Astrocyte (in vitro differentiated cells and primary cell): ENCODE measurements at regions not wholly inside any gene's neighbourhood (a gene's known extent, or its start where the extent isn't known, plus 50 kb on each side); places are given as distances from the start of the nearest gene placed in this dataset.

Source experiments
- DNase-seq: peaks from one replicate; pipeline ENCODE4 v3.0.0-alpha.2; 2010; ENCODE audit warnings: low read depth
- FAIRE-seq: peaks from 2 replicates; lab custom pipeline; 2011; peaks lifted over from hg19 to GRCh38; lab: Jason Lieb, UNC
- H2AFZ ChIP-seq: 2 replicates; pipeline ENCODE4 v1.6.0; 2012; ENCODE audit warnings: low read depth, low read length, inconsistent platforms
- H3K27ac ChIP-seq: 2 replicates; pipeline ENCODE4 v1.5.1; 2011; ENCODE audit warnings: low read depth, low read length, inconsistent platforms
- H3K27me3 ChIP-seq: 2 replicates; pipeline ENCODE4 v1.6.0; 2011; ENCODE audit warnings: low read length, inconsistent platforms; ENCODE audit not compliant: insufficient read depth
- H3K36me3 ChIP-seq: 2 replicates; pipeline ENCODE4 v1.5.1; 2011; ENCODE audit warnings: low read length, inconsistent platforms; ENCODE audit not compliant: insufficient read depth
- H3K4me1 ChIP-seq: 2 replicates; pipeline ENCODE4 v1.5.1; 2011; ENCODE audit warnings: low read length, inconsistent platforms; ENCODE audit not compliant: insufficient read depth
- H3K4me2 ChIP-seq: 2 replicates; pipeline ENCODE4 v1.6.0; 2012; ENCODE audit warnings: low read length, inconsistent platforms
- H3K4me3 ChIP-seq: 2 replicates; pipeline ENCODE4 v1.5.1; 2011; ENCODE audit warnings: low read depth, mild to moderate bottlenecking, low read length, inconsistent platforms; ENCODE audit not compliant: insufficient read depth
- H3K79me2 ChIP-seq: 2 replicates; pipeline ENCODE4 v1.6.0; 2012; ENCODE audit warnings: mild to moderate bottlenecking, low read length, inconsistent platforms; ENCODE audit not compliant: insufficient read depth
- H3K9ac ChIP-seq: 2 replicates; pipeline ENCODE4 v1.6.0; 2012; ENCODE audit warnings: mild to moderate bottlenecking, low read length, inconsistent platforms
- H3K9me3 ChIP-seq: 2 replicates; pipeline ENCODE4 v1.5.1; 2012; ENCODE audit warnings: low read depth, mild to moderate bottlenecking, low read length, inconsistent platforms; ENCODE audit not compliant: insufficient read depth
- H4K20me1 ChIP-seq: 2 replicates; pipeline ENCODE4 v1.6.0; 2012; ENCODE audit warnings: low read length, inconsistent platforms; ENCODE audit not compliant: insufficient read depth
- H3K27ac Mint-ChIP-seq: one replicate; pipeline ENCODE4 v1.8.0; 2021; ENCODE audit warnings: mild to moderate bottlenecking, mixed read lengths; ENCODE audit not compliant: unreplicated experiment
- H3K27me3 Mint-ChIP-seq: one replicate; pipeline ENCODE4 v1.8.0; 2021; ENCODE audit warnings: low read depth, mixed read lengths; ENCODE audit not compliant: unreplicated experiment
- H3K36me3 Mint-ChIP-seq: one replicate; pipeline ENCODE4 v1.8.0; 2021; ENCODE audit warnings: low read depth, mixed read lengths; ENCODE audit not compliant: unreplicated experiment
- H3K4me1 Mint-ChIP-seq: one replicate; pipeline ENCODE4 v1.8.0; 2021; ENCODE audit warnings: low read depth, mixed read lengths; ENCODE audit not compliant: unreplicated experiment
- H3K4me3 Mint-ChIP-seq: one replicate; pipeline ENCODE4 v1.8.0; 2021; ENCODE audit warnings: mild to moderate bottlenecking, moderate library complexity, mixed read lengths; ENCODE audit not compliant: unreplicated experiment
- H3K9me3 Mint-ChIP-seq: one replicate; pipeline ENCODE4 v1.8.0; 2021; ENCODE audit warnings: mild to moderate bottlenecking, mixed read lengths; ENCODE audit not compliant: unreplicated experiment
- CTCF ChIP-seq: IDR thresholded peaks from 2 replicates; pipeline ENCODE4 v1.5.1; 2011; ENCODE audit warnings: low read depth, mild to moderate bottlenecking, inconsistent platforms, low read length, moderate library complexity; ENCODE audit not compliant: insufficient read depth
- EZH2 ChIP-seq: IDR thresholded peaks from 2 replicates; pipeline ENCODE4 v1.6.1; 2012; ENCODE audit warnings: mild to moderate bottlenecking, low read length, inconsistent platforms; ENCODE audit not compliant: insufficient read depth

DNA sequence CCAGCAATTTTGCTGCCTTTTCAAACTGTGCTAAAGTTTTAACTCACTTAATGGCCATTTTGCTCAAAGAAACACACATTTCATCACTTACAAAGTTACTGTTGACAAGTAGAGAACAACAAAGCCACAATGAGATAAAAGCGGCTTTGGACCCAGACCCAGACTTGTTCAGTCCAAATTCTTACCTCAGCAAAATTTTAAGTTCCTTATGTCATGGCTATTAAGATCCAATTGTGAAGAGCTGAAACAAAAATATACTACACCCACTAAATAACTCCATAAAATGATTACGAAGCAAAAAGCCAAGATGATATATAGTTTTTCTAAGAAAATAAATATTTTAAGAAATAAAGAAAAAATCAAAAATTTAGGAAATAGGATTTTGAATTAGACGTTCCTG, 137.0 kb upstream of the INPP4B start:
- H3K79me2 ChIP-seq, result no peaks in the 10 kb centered on the region
- H3K9me3 Mint-ChIP-seq, result no peaks in the 10 kb centered on the region
- no peak overlapping the region for H3K9ac ChIP-seq
- H3K27me3 Mint-ChIP-seq, result no peaks in the 10 kb centered on the region
- H3K36me3 ChIP-seq, result no peaks in the 10 kb centered on the region
- no peak for DNase-seq
- FAIRE-seq, result no peak
- H4K20me1 ChIP-seq, result no peaks in the 10 kb centered on the region
- H3K4me1 Mint-ChIP-seq, result no peaks in the 10 kb centered on the region
- no peak overlapping the region for H3K27ac Mint-ChIP-seq
- no peak for TF ChIP-seq CTCF
- no peak for TF ChIP-seq EZH2
- H3K27ac ChIP-seq, result no peak overlapping the region
- H3K4me3 Mint-ChIP-seq, result no peak overlapping the region
- H3K9me3 ChIP-seq, result no peaks in the 10 kb centered on the region
- no peak overlapping the region for H3K4me2 ChIP-seq
- H3K36me3 Mint-ChIP-seq, result no peaks in the 10 kb centered on the region
- no peak overlapping the region for H3K4me3 ChIP-seq
- H2AFZ ChIP-seq, result no peak overlapping the region
- no peaks in the 10 kb centered on the region for H3K4me1 ChIP-seq
- H3K27me3 ChIP-seq, result no peaks in the 10 kb centered on the region

DNA sequence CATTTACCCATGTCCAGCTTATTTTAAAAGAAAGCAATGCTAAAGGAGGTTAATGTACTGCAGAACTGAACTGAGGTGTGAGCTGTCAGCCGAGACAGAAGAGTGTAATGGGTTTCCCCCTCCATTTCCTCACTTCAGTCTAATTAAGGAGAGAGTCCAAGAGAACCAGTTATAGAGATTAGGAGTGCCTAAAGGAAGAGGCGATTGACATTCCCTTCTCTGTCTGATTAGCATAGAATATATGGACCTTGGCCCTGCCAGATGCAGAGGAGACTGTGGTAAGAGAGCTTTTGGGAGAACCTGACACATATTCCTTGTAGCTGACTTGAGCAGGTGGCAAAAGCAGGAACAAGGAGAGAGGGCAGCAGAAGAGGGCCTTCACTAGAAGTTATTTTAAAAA, 137.5 kb upstream of the INPP4B start:
- Histone ChIP-seq H3K79me2 (no peaks in the 10 kb centered on the region), H3K4me1 (no peaks in the 10 kb centered on the region), H2AFZ (no peak overlapping the region), H3K9me3 (no peaks in the 10 kb centered on the region), H3K27me3 (no peaks in the 10 kb centered on the region), H3K4me3 (no peak overlapping the region), H4K20me1 (no peaks in the 10 kb centered on the region), H3K9ac (no peak overlapping the region), H3K4me2 (no peak overlapping the region), H3K27ac (no peak overlapping the region), H3K36me3 (no peaks in the 10 kb centered on the region)
- no peak for FAIRE-seq
- TF ChIP-seq CTCF, result no peak
- TF ChIP-seq EZH2, result no peak
- no peak overlapping the region for H3K27ac Mint-ChIP-seq
- H3K9me3 Mint-ChIP-seq, result no peaks in the 10 kb centered on the region
- H3K27me3 Mint-ChIP-seq, result no peaks in the 10 kb centered on the region
- no peak overlapping the region for H3K4me3 Mint-ChIP-seq
- DNase-seq, result no peak
- H3K36me3 Mint-ChIP-seq, result no peaks in the 10 kb centered on the region
- no peaks in the 10 kb centered on the region for H3K4me1 Mint-ChIP-seq

GRCh38 chr4:142984871-142985585, 138.9 kb upstream of the INPP4B start:
- no peak overlapping the region for H3K27ac ChIP-seq
- no peaks in the 10 kb centered on the region for H3K36me3 Mint-ChIP-seq
- no peak overlapping the region for H3K9ac ChIP-seq
- H3K27ac Mint-ChIP-seq, result no peak overlapping the region
- no peaks in the 10 kb centered on the region for H4K20me1 ChIP-seq
- no peak for TF ChIP-seq EZH2
- TF ChIP-seq CTCF, result no peak
- H3K36me3 ChIP-seq, result no peaks in the 10 kb centered on the region
- H3K9me3 ChIP-seq, result no peaks in the 10 kb centered on the region
- FAIRE-seq (no peak), DNase-seq (no peak)
- H3K79me2 ChIP-seq, result no peaks in the 10 kb centered on the region
- no peaks in the 10 kb centered on the region for H3K4me1 ChIP-seq
- no peaks in the 10 kb centered on the region for H3K27me3 Mint-ChIP-seq
- H3K4me2 ChIP-seq, result no peak overlapping the region
- peaks cover 2% of the 10 kb centered on the region for H3K9me3 Mint-ChIP-seq
- H3K4me3 ChIP-seq, result no peak overlapping the region
- H2AFZ ChIP-seq, result no peak overlapping the region
- H3K4me3 Mint-ChIP-seq, result no peak overlapping the region
- no peaks in the 10 kb centered on the region for H3K4me1 Mint-ChIP-seq
- H3K27me3 ChIP-seq, result no peaks in the 10 kb centered on the region
